Neuronal stem cell (in vitro differentiated cells): ENCODE measurements at regions not wholly inside any gene's neighbourhood (a gene's known extent, or its start where the extent isn't known, plus 50 kb on each side); places are given as distances from the start of the nearest gene placed in this dataset.
"Not testable (repeated sequence)": the region's sequence is repeated elsewhere in the genome, so short reads cannot be mapped to it uniquely, and the experiment has no call there.

Experiments
- DNase-seq: peaks from one replicate; pipeline ENCODE4 v3.0.0-alpha.2; 2013; ENCODE audit warnings: low spot score
- H2AFZ ChIP-seq: one replicate; pipeline ENCODE4 v1.6.1; 2013; ENCODE audit warnings: mild to moderate bottlenecking, low read length, inconsistent platforms
- H2AK5ac ChIP-seq: 2 replicates; pipeline ENCODE4 v1.6.1; 2013; ENCODE audit warnings: low read depth, mild to moderate bottlenecking, inconsistent platforms, low read length, moderate library complexity, mixed read lengths
- H2BK120ac ChIP-seq: 2 replicates; pipeline ENCODE4 v1.6.1; 2013; ENCODE audit warnings: low read depth, mild to moderate bottlenecking, inconsistent platforms, low read length, moderate library complexity, mixed read lengths
- H2BK12ac ChIP-seq: one replicate; pipeline ENCODE4 v1.6.1; 2013; ENCODE audit warnings: low read length, inconsistent platforms
- H2BK15ac ChIP-seq: 2 replicates; pipeline ENCODE4 v1.6.1; 2013; ENCODE audit warnings: mild to moderate bottlenecking, low read length, inconsistent platforms, mixed read lengths
- H2BK5ac ChIP-seq: one replicate; pipeline ENCODE4 v1.6.1; 2013; ENCODE audit warnings: inconsistent platforms, mild to moderate bottlenecking, low read length, moderate library complexity
- H3K14ac ChIP-seq: one replicate; pipeline ENCODE4 v1.6.1; 2013; ENCODE audit warnings: low read length, inconsistent platforms
- H3K18ac ChIP-seq: 2 replicates; pipeline ENCODE4 v1.6.1; 2013; ENCODE audit warnings: low read length, inconsistent platforms
- H3K23ac ChIP-seq: 2 replicates; pipeline ENCODE4 v1.6.1; 2013; ENCODE audit warnings: low read depth, mild to moderate bottlenecking, mixed read lengths, low read length, inconsistent platforms; ENCODE audit not compliant: poor library complexity
- H3K27ac ChIP-seq: replicated peaks from 3 replicates; pipeline ENCODE4 v1.5.1; 2013; ENCODE audit warnings: low read length, inconsistent platforms
- H3K27me3 ChIP-seq, 3 experiments: 2 replicates each; pipeline ENCODE4 v1.6.1; 2013; ENCODE audit warnings: low read length in 3 of 3, mild to moderate bottlenecking in 2 of 3, inconsistent platforms in 1 of 3, low read depth in 1 of 3, mixed read lengths in 1 of 3, moderate library complexity in 1 of 3; ENCODE audit not compliant: control insufficient read depth in 3 of 3, insufficient read depth in 3 of 3
- H3K36me3 ChIP-seq, 2 donors: replicated peaks in 1 of 2; 2 replicates each; pipeline ENCODE4 v1.6.1; 2013; ENCODE audit warnings: low read length in 2 of 2; ENCODE audit not compliant: control insufficient read depth in 2 of 2, insufficient read depth in 2 of 2
- H3K4ac ChIP-seq: 2 replicates; pipeline ENCODE4 v1.6.1; 2013; ENCODE audit warnings: inconsistent platforms, mild to moderate bottlenecking, low read length, moderate library complexity
- H3K4me1 ChIP-seq, 2 donors: 1 replicate in 1 of 2; 2 replicates in 1 of 2; pipeline ENCODE4 v1.6.1; 2013; ENCODE audit warnings: low read length in 2 of 2, low read depth in 1 of 2; ENCODE audit not compliant: control insufficient read depth in 2 of 2, insufficient read depth in 1 of 2
- H3K4me2 ChIP-seq: one replicate; pipeline ENCODE4 v1.6.1; 2013; ENCODE audit warnings: mild to moderate bottlenecking, low read length, inconsistent platforms; ENCODE audit not compliant: insufficient read depth, poor library complexity, severe bottlenecking
- H3K4me3 ChIP-seq, 2 donors: 2 replicates each; pipeline ENCODE4 v1.5.1; 2013; ENCODE audit warnings: low read length in 2 of 2, mild to moderate bottlenecking in 2 of 2, inconsistent platforms in 1 of 2, moderate library complexity in 1 of 2
- H3K79me1 ChIP-seq: one replicate; pipeline ENCODE4 v1.6.1; 2013; ENCODE audit warnings: low read depth, mild to moderate bottlenecking, inconsistent platforms, low read length, moderate library complexity
- H3K9ac ChIP-seq: one replicate; pipeline ENCODE4 v1.6.1; 2013; ENCODE audit warnings: mild to moderate bottlenecking, low read depth, low read length, inconsistent platforms; ENCODE audit not compliant: poor library complexity
- H3K9me3 ChIP-seq, 2 donors: replicated peaks in 1 of 2; 2 replicates each; pipeline versions ENCODE3 to v1.6.1; 2013; ENCODE audit warnings: low read length in 2 of 2, mild to moderate bottlenecking in 2 of 2, inconsistent platforms in 1 of 2, low read depth in 1 of 2, mixed read lengths in 1 of 2, moderate library complexity in 1 of 2; ENCODE audit not compliant: control insufficient read depth in 2 of 2, insufficient read depth in 1 of 2
- H4K8ac ChIP-seq: one replicate; pipeline ENCODE4 v1.6.1; 2013; ENCODE audit warnings: low read depth, mild to moderate bottlenecking, inconsistent platforms, low read length, moderate library complexity
- H4K91ac ChIP-seq: one replicate; pipeline ENCODE4 v1.6.1; 2013; ENCODE audit warnings: low read length, low read depth, mild to moderate bottlenecking, inconsistent platforms; ENCODE audit not compliant: poor library complexity
- WGBS, 2 donors: extraction: QIAGEN DNeasy Blood & Tissue Kit; methylation state at CpG; one replicate each; pipeline ENCODE4 v1.1.7; 2013; ENCODE audit warnings: missing lambda C conversion rate in 2 of 2, mixed read lengths in 1 of 2; ENCODE audit not compliant: insufficient read length in 2 of 2, insufficient replicate concordance in 1 of 2; ENCODE audit errors: extremely low coverage in 2 of 2; 5-methylcytosine and 5-hydroxymethylcytosine counted together

DNA sequence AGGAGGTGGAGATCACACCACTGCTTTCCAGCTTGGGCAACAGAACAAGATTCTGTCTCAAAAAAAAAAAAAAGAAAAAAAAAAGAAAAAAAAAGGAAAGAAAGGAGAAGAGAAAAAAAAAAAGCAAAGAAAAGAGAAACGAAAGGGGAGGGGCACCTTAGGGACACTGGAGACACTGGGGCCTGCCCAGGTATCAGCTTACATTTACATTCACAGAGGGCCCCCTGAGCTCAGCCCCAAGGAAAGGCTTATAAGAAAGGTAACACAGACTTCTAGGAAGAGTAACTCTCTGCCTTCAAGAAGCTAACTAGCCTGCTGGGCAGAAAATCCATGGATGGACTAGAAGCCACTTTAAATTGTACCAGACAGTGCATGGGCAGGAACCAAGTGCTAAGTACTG is 108.8 kb downstream of the NPY start:
- no peak overlapping the region for H3K4me3 ChIP-seq
- H3K27me3 ChIP-seq = peaks cover 0 to 9% (median 0%) of the 10 kb centered on the region in 3 experiments
- H4K91ac ChIP-seq = no peak overlapping the region
- no peak overlapping the region for H3K4me2 ChIP-seq
- no peak overlapping the region for H3K4ac ChIP-seq
- no peak overlapping the region for H2BK5ac ChIP-seq
- H2AK5ac ChIP-seq = no peak overlapping the region
- no peak overlapping the region for H3K14ac ChIP-seq
- H2AFZ ChIP-seq = no peak overlapping the region
- H3K79me1 ChIP-seq = no peaks in the 10 kb centered on the region
- no CpG with 5 or more reads among the region's 1 CpG for WGBS, 2 donors
- H2BK15ac ChIP-seq = no peak overlapping the region
- no peaks in the 10 kb centered on the region for H3K9me3 ChIP-seq
- no peak overlapping the region for H2BK12ac ChIP-seq
- no peak overlapping the region for H3K18ac ChIP-seq
- peaks cover 0 to 6% of the 10 kb centered on the region in 2 donors for H3K4me1 ChIP-seq
- H2BK120ac ChIP-seq = no peak overlapping the region
- DNase-seq = no peak
- no peak overlapping the region for H3K23ac ChIP-seq
- no peaks in the 10 kb centered on the region for H3K36me3 ChIP-seq
- no peak overlapping the region for H4K8ac ChIP-seq
- H3K27ac ChIP-seq = no peak overlapping the region
- no peak overlapping the region for H3K9ac ChIP-seq

DNA sequence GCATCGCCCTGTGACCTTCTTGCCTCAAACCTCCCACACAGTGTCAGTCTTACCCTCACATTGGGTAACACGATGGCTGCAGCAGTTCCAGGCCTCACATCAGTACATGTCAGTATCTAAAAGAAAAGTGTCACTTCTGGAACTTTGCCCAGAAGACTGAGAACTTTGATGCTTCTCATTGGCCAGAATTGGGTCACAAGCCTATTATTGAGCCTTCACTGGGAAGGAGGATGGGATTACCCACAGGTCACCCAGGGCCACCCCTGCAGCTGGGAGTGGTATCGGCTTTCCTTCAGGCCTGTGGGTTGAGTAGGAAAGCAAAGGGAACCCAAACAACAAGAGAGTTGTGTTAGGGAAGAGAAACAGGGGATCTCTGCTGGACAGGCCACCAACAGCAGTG is 111.5 kb downstream of the NPY start:
- WGBS, 2 donors = no CpG with 5 or more reads among the region's 3 CpGs
- DNase-seq = no peak

GRCh38 chr7:24396387-24396786 is 112.4 kb downstream of the NPY start:
- H4K8ac ChIP-seq, H2BK120ac ChIP-seq, H2AFZ ChIP-seq, H3K18ac ChIP-seq, H3K14ac ChIP-seq, H3K9me3 ChIP-seq, H4K91ac ChIP-seq, H2BK5ac ChIP-seq, H3K4me3 ChIP-seq, H3K4me2 ChIP-seq, H2BK12ac ChIP-seq, H3K27ac ChIP-seq, H2BK15ac ChIP-seq, H3K4me1 ChIP-seq, H3K23ac ChIP-seq, H3K27me3 ChIP-seq, H3K36me3 ChIP-seq, H3K79me1 ChIP-seq, H2AK5ac ChIP-seq, H3K9ac ChIP-seq, DNase-seq, H3K4ac ChIP-seq: not testable (repeated sequence)
- no CpG with 5 or more reads among the region's 13 CpGs for WGBS, 2 donors

More for the DNA sequence above, 111.5 kb downstream of the NPY start:
- H2BK15ac ChIP-seq = no peak overlapping the region
- no peak overlapping the region for H3K9ac ChIP-seq
- H2BK12ac ChIP-seq = no peak overlapping the region
- no peak overlapping the region for H2BK120ac ChIP-seq
- H2AFZ ChIP-seq = no peak overlapping the region
- no peaks in the 10 kb centered on the region for H3K9me3 ChIP-seq
- peaks cover 0 to 5% (median 0%) of the 10 kb centered on the region in 3 experiments for H3K27me3 ChIP-seq
- H4K91ac ChIP-seq = no peak overlapping the region
- H3K18ac ChIP-seq = no peak overlapping the region
- no peak overlapping the region for H3K23ac ChIP-seq
- H3K79me1 ChIP-seq = no peaks in the 10 kb centered on the region
- no peak overlapping the region for H3K27ac ChIP-seq
- no peak overlapping the region for H3K4me2 ChIP-seq
- no peak overlapping the region for H3K4ac ChIP-seq
- no peak overlapping the region for H2BK5ac ChIP-seq
- no peaks in the 10 kb centered on the region for H3K36me3 ChIP-seq
- no peak overlapping the region for H4K8ac ChIP-seq
- no peak overlapping the region for H3K14ac ChIP-seq
- H3K4me1 ChIP-seq = peaks cover 0 to 6% of the 10 kb centered on the region in 2 donors
- H2AK5ac ChIP-seq = no peak overlapping the region
- no peak overlapping the region for H3K4me3 ChIP-seq

- H3K27me3 ChIP-seq = peaks cover 0 to 3% (median 0%) of the 10 kb centered on the region in 3 experiments
- no peak overlapping the region for H3K9ac ChIP-seq
- H3K4me3 ChIP-seq = no peak overlapping the region
- no peak overlapping the region for H2AK5ac ChIP-seq
- H3K9me3 ChIP-seq = no peaks in the 10 kb centered on the region
- H3K4ac ChIP-seq = no peak overlapping the region
- H3K79me1 ChIP-seq = no peaks in the 10 kb centered on the region
- no peak for DNase-seq
- no CpG with 5 or more reads among the region's 15 CpGs for WGBS, 2 donors
- H2AFZ ChIP-seq = peak overlapping the region; percentile 9
- H2BK12ac ChIP-seq = no peak overlapping the region
- H4K8ac ChIP-seq = no peak overlapping the region
- H3K4me2 ChIP-seq = no peak overlapping the region
- no peak overlapping the region for H3K27ac ChIP-seq
- no peak overlapping the region for H3K14ac ChIP-seq
- H4K91ac ChIP-seq = no peak overlapping the region
- no peaks in the 10 kb centered on the region for H3K36me3 ChIP-seq
- no peak overlapping the region for H3K18ac ChIP-seq
- H2BK5ac ChIP-seq = no peak overlapping the region
- H2BK120ac ChIP-seq = no peak overlapping the region
- no peak overlapping the region for H2BK15ac ChIP-seq
- no peak overlapping the region for H3K23ac ChIP-seq
- no peaks in the 10 kb centered on the region for H3K4me1 ChIP-seq
These were observed 117.9 kb downstream of the NPY start for GRCh38 chr7:24401628-24402593.
